ENCODE measurements at regions not wholly inside any gene's neighbourhood (a gene's known extent, or its start where the extent isn't known, plus 50 kb on each side); places are given as distances from the start of the nearest gene placed in this dataset.
A peak's percentile ranks its signal among the peaks of the same experiment; 100 is the strongest.

DNA sequence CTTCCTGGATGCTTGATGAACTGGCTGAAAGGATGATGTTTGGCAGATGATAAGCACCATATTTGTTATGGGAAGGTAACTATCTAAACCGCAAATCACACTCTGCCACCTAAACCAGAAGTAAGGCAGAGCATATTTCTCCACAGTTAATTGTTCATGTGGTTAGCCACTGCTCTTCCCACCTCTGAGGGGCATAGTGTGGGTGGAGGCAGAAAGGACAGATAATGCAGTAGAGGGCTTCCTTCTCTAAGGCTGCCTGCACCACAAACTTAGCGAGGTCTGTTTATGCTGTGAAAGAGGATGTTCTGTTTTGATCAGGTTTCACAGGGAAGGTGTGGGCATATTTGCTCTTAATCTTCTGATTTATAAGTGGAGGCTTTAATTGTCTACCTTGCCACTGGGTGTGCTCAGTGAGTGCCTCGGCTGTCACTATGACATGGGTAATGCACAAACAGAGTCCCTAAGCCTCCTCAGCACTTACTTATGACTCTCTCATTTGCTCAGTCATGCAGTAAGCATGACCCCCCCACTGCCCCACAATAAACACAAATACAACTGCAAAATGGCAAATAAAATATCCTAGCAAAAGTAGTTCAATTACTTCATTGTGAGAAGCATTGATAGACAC lies 401.0 kb downstream of the TMA16 start:
- peak; percentile 34 for DNase-seq

DNA sequence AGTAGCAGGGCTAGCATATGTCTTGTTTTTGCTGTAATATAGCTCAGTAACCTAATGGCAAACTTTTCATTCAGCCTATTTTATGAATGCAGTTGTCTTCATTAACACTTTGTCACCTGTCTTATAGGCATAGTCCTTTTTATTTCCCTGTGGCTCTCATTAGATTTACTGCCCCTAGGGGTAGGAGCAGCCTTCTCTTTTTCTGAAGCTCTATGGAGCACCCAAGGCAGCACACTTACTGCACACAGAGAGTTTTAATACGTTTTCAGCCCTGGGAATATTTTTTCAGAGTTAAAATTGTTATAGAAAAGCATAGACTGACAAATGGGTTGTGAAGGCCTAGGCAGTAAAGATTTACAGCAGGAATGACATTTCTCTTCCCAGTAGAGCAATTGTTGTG lies 406.8 kb downstream of the TMA16 start:
- no peak for DNase-seq

DNA sequence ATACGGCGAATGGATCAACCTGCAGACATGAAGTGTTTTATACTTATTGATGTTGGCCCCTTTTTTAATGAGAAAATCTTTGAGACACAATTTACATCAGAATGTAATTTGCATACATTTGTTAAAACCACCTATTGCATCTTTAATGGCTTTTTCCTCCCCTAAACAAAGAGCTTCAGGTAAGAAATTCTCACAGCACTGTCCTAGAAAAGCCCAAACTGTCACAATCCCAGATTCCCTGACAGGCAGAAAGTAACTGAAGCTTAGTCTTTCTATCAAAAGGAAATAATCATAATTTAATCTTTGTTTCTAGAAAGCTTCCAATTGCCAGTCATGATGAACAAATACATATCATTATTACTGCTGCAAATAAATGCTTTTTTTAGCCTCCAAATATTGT lies 407.9 kb downstream of the TMA16 start:
- DNase-seq, result no peak

DNA sequence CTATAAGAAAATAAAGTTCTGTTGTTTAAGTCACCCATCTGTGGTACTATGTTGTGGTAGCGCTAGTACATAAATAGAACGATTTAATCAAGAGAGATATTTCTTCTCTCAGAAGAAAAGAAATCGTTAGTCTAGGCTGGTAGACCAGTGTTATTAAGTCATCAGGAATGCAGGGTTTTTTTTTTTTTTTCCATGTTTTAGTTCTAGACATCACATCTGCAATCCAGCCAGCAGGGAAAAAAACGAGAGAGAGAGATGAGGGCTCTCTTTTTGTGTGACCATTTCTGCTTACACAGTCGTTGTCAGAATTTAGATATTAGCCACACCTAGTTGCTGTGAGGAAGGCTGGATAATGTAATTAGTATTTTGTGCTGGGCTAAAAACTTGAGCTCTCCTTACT lies 417.4 kb downstream of the TMA16 start:
- DNase-seq, result no peak

DNA sequence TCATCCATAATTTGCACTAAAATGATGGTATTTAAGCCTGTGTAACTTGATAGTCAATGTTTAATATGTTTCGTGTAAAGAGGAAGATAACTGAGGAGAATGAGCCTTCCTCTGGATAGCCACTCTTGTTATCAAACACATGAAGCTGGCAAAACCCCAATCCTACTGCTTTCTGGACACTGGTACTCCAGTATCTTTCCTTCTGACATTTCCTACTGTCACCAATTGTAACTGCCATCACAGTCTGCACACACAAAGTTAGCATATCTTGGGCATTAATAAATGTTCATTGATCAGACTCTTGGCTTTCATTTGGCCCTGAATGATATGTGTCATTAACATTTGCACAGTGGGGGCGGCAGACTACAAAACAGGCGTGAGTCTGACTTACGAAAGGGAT lies 419.1 kb downstream of the TMA16 start:
- DNase-seq, result no peak

DNA sequence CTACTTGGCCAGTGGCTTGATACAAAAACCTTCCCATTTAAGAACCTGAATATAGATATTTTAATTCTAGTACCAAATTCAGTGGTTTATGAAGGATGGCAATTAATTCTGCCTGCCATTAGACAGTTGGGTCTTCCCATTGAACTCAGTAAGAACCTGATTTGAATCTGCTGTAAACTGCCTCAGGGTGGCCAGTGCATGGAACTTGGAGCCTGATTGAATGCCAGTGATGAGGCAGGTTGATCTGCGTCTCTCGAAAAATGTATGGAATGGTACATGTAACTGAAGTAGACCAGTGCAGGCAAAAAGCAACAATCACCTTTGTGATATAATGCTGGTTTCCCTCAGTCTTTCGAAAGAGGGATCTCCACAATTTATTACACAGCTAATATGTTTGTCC lies 421.4 kb downstream of the TMA16 start:
- DNase-seq, result no peak

DNA sequence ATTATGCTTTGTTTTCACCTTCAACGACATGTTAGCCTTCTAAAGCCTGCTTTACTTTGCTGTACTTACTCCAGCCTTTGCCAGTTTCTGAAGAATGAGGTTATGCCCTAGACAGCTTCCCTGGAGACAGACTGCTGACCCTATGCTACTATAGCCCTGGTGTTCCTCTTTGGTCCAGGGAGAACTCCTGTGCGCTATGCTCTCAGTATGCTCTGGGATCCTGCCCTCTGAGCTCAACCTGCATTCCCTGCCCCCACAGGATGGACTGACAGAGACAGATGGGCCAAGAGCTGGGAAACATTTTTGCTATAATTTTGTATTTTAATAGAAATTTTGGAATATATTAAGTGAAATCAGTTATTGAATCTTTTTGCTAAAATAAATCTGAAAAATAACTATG lies 425.9 kb downstream of the TMA16 start:
- no peak for DNase-seq

DNA sequence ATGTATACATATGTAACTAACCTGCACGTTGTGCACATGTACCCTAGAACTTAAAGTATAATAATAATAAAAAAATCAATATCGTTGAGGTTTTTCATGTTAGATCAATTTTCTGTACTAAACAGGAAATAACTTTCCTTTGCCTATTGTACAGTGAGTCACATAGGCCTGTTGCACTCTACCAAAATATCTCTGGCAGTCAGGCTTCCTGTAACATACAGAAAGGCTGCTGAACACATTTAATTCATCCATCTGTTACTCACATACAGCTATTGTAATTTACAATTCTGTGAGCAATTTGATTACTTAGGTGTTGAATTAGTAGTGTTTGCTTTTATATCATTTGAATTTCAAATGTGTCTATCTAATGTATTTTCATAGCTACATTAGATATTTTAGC lies 427.8 kb downstream of the TMA16 start:
- DNase-seq, result no peak

DNA sequence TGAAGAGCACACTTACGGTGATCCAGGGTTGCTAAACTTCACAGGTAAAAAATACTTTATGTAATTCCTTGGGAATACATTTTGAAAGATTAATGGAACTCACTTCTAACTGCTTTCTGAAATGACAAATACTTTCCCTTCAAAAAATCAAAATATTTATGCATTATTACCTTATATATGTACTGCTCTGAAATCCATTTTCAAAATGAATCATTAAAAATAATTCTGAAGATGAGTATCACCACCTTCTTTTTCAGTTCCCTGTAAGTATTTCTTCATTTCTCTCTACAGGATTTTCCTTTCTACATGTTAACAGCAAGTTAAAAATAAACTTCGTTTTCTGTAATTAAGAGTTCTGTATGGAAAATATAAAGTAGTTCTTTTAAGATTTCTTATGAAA lies 428.6 kb downstream of the TMA16 start:
- DNase-seq, result no peak

DNA sequence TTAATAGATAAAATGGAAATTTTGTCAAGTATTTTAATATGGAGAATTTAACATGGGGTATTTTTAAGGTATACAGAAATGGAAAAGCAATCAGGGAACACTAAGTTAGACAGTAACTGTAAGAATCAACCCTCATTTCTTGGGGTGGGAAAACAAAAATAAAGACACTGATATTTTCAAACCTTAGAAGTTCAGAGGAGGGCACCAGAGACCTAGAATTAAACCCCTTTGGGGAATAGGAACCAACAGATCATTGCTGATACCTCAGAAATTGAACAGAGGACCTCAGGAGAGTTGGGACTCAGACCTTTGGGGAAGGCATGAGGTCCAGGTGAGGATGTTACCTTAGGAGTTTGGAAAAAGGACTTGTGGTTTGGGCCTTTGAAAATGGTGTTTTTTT lies 435.6 kb downstream of the TMA16 start:
- DNase-seq, result no peak

DNA sequence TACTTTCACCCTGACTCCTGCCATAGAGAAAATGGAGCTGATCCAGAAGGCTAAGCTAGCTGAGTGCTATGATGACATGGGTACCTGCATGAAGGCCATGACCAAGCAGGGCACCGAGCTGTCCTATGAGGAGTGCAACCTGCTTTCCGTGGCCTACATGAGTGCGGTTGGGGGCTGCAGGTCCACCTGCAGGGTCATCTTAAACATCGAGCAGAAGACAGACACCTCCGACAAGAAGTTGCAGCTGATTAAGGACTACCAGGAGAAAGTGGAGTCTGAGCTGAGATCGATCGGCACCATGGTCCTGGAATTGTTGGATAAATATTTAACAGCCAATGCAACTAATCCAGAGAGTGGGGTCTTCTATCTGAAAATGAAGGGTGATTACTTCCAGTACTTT lies 438.0 kb downstream of the TMA16 start:
- DNase-seq, result no peak

DNA sequence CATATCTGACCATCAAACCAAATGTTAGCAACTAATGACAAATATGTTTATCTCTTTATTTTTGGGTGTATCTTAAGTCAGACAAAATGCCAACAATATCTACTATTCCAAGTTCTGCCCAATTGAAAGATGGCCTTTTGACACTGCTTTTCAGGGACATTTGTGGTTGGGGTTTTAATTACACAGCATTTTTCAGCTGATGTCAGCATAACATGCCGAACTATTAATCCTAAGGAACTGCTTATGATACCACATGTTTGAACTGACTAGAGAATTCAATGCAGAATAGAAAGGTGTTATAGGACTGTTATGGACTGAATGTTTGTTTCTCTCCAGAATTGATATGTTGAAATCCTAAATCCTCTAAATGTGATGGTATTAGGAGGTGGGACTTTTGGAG lies 445.1 kb downstream of the TMA16 start:
- DNase-seq, result no peak

DNA sequence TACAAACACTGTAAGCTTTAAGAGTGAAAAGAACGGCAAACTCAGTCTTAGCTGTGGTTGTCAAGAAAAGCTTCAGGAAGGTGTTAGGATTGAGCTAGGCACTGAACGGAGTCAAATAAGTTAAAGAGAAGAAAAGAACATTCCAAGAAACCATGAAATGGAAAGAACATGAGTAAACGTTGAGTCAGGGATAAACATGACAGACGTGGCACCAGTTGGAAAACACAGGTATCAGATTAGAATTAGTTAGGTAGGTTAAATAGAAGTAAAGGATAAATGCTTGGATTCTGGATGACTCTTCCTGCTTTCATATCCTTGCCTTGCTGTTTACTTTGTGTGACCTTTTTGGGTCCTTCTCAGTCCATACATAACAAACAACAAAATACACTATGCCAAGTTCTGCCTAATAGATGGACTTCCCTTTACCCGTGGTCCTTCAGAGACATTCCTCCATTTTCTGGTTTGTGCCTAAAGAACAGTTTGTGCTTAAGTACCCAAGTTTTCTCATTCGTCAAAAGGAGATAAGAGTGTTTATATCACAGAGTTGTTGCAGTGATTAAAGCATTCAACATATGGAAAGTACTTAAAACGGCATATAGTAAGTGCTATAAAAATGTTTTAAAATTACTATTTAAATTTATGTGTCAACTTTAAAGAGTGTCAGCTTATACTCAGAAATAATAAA lies 446.9 kb downstream of the TMA16 start:
- DNase-seq, result no peak

DNA sequence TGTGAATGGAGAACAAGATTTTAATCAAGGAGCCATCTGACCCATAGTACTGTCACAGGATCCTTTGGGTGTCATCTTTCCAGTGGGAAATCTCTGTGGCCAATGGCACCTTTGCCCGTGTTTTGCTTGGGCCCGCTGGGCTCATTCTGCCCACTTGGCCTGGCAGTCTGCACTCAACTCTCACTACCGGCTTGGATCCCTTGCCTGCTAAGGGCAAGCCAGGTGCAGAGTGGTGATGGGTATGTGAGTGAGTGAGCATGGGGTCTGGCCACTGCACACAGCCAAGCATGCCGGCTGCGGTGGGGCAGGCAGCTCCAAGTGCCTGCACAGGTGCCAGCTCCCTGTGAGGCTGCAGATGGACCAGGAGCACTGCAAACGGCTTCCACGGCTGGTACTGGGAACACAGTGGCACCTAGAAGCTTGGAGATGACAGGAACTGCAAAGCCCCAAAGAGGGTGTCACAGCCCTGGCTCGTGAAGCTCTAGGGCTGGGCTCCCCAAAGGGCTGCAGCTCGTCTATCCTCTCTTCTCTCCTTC lies 454.5 kb downstream of the TMA16 start:
- no peak for DNase-seq

DNA sequence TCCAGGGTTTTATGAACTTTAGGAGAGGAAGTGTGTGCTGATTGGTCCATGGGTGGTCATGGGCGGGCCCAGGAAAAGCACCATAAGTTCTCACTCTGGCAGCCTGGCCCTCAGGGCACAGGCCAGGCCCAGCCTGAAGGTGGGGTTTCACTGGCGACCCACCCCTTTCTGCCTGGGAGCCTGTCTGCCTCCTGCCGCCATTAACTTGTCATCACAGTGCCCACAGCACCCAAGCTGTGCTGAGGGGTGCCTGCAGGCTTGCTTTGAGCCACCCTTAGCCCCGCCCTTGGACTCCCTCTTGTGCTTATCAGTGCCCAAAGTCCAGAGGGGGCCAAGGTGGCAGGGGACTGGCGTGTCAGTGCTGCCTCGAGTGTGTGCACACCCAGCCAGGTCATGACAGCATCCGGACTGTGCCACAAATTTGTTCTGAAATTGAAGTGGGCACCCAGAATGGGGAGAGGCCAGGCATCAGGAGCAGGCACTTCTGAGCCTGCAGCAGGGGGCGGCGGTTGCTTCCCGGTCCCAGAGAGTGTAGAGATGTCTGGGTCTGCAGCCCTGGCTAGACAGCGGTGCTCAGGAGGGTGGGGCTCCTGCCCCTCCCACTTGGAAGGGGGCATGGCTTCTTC lies 455.6 kb downstream of the TMA16 start:
- no peak for DNase-seq

DNA sequence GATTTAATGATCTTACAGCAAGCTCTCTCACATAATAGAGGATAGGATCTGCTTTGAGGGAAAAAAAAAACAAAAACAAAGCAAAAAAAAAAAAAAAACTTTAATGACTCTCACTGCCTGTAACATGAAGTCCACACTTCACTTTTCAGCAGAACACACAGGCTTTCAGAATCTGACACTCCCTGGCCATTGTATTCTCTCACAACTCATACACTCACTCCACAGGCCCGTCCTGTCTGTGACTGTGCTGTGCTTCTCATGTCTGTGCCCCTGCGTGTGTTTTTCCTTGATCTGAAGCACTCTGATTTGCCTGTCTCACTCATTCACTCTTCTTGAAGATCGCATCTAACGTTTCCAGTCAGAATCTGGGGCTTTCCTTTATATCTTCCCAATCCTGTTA lies 460.8 kb downstream of the TMA16 start:
- DNase-seq, result no peak

DNA sequence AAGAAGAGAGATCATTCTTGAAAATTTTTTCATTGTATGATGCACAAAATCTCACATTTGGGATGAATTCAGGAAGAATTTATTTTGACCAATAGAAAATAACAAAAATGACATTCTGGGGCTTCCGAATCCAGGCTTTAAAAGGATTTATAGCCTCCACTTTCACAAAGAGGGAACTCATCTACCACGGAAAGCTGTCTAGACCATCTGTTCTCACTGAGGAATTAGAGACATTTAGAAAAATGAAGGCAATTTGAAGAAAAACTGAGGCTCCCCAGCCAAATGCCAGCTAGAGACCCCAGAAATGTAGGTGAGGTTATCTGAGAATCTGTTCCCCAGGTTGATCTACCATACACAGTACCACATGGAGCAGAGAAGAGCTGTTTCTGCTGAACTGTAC lies 464.3 kb downstream of the TMA16 start:
- no peak for DNase-seq

DNA sequence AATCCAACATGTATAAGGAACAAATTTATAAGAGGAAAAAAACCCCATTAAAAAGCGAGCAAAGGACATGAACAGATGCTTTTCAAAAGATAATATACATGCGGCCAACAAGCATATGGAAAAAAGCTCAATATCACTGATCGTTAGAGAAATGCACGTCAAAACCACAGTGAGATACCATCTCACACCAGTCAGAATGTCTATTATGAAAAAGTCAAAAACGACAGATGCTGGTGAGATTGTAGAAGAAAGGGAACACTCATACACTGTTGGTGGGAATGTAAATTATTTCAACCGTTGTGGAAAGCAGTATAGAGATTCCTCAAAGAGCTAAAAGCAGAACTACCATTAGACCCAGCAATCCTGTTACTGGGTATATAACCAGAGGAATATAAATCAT lies 465.4 kb downstream of the TMA16 start:
- DNase-seq, result no peak

DNA sequence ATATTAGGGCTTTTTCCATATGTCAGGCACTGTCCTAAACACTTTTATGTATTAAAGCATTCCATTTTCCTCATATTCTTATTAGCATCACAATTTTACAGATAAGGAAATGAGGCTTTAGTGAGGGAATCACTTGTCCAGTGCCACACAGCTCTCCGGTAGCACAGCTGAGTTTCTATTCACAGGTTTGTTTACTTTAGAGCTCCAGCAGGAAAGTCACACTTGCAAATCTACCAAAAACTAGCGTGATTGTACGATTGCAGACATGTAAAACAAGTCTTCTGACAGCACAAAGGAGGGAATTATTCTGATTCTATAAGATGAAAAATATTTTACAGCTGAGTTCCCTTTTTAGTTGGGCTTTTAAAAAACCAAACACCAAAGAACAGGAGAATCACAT lies 472.1 kb downstream of the TMA16 start:
- DNase-seq, result no peak

DNA sequence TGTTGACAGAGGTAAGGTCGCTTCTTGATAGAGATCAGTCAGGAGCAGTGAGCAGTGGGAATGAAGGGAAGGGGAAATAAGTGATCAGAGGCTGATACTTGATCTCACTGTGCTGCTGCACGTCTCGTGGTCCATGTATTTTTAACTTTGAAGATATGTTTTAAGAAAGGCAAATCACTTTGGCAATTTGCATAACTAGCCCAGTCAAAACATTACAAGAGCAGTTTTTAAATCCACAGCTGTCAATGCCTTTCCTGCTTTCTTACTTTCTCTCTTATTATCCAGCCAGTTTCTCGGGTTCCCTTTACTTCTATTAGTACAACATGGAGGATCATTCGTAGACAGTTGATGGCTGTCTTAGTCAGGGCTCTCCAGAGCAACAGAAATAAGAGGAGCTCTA lies 472.8 kb downstream of the TMA16 start:
- DNase-seq, result no peak

DNA sequence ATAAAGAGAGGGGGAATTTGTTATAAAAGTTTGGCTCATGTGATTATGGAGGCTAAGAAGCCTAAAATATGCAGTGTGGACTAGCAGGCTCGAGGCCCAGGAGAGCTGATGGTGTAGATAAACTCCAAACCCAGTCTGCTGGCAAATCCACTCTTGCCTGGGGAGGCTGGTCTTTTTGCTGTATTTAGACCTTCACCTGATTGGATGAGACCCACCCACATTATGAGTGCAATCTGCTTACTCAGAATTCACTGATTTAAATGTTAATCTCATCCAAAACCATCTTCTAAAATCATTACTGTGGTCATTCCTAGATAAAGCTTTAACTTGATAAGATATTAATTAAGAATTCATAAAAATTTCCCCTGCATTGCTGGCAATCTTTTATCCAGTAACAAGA lies 473.2 kb downstream of the TMA16 start:
- no peak for DNase-seq

DNA sequence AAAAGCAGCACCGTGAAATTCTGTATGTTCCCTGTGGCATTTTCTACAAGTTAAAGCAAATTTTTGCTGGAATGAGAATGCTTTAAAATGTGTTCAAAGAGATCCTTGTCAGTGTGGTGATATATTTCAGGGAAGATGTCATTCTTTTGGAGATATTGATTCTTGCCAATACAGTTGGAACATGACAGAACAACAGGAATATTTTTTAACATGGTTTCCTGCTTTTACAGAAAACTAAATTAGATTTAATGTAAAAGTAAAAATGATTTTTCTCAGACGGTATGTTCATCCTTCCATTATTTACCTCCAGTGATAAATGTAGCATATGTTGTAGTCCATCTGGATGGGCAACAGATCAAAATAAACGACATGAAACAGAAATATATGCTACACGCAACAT lies 474.8 kb downstream of the TMA16 start:
- DNase-seq, result no peak

DNA sequence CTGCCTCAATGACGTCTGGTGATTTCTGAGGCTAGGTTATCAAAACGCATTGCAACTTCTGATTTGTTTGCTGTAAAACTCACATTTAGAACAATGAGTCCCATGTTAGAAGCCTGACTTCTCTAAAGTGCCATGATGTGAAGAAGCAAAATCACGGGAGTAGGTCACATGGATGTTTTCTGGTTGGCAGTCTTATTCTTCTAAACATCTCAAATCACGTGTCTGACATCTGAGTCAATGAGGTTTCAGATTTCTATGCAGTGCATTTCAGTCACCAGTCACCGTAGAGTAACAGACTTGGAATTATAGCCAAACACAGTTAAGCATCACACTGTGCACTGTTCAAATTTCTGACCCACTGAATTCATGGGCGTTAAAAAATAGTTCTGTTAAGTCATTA lies 482.1 kb downstream of the TMA16 start:
- no peak for DNase-seq

DNA sequence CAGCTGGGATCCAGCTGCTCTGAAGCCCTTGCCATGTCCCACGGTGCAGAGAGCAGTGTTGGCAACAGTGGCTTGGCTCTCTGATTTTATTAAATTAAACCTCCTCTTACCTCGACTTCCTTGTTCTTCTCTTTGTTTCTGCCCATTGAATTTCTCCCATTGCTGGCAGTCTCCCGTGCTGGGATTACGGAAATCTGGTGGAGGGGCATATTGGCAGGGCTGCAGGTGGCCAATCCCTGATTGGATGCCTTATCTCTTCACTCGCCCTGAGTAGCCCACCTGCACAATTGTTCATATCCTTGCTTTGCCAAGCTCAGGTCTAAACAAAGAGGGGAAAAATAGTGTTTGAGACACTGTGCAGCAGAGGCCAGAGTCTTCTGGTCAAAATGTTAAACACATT lies 493.9 kb downstream of the TMA16 start:
- DNase-seq, result no peak

DNA sequence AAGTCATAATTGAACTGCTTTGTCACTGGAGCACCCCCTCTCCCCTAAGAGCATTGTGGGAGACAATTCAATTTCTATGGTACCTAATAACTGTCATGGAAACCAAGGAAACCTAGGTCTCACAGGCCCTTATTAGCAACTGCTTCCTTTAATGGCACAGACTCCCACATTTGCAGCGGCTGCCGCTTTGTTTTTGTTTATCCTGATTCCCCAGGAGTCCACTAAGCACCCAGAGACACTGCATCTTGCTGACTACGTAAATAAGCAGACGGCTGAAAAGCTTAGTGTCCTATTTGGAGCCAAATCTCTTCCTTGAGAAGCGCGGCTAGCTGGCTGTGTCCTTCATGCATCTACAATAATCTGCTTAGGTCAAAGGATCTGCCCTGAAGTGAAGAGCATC lies 494.4 kb downstream of the TMA16 start:
- peak; percentile 79 for DNase-seq

Measured in NCI-H1436 treated with DMSO at 0.1 percent for 48 hours (cell line).